ENCODE measurements at regions not wholly inside any gene's neighbourhood (a gene's known extent, or its start where the extent isn't known, plus 50 kb on each side); places are given as distances from the start of the nearest gene placed in this dataset.

DNA sequence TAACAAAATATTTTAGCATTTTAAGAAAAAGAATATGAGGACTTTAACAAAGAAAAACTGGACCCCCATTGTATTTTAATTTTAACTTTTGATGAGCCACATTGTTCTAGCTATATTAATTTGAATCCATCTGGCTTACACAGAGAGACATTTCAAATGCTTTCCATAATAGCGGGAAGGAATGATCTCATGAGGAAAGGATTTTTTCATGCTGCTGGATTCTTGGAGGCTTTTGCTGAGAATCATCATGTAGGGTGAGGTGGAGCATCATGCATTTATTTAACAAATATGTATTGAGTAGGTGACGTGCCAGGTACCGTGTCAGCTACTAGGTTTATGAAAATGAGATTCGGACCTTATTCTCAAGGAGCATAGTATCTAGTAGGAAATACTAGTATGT, 1006.3 kb downstream of the SORCS1 start:
- POLR2A ChIA-PET = no interaction called here
- intact Hi-C loops (cut with micrococcal nuclease) = no loop called here
- Mint-ChIP-seq H3K36me3 (ENCODE audit: low read depth) (no peaks in the 10 kb centered on the region), H3K4me3 (no peak overlapping the region), H3K27ac (no peak overlapping the region), H3K9me3 (peaks cover 12% of the 10 kb centered on the region), H3K4me1 (ENCODE audit: low read depth) (no peaks in the 10 kb centered on the region), H3K27me3 (no peaks in the 10 kb centered on the region)
- ATAC-seq (no peak), DNase-seq (no peak)
- CTCF ChIA-PET = no interaction called here
- TF ChIP-seq, protein P1, sequence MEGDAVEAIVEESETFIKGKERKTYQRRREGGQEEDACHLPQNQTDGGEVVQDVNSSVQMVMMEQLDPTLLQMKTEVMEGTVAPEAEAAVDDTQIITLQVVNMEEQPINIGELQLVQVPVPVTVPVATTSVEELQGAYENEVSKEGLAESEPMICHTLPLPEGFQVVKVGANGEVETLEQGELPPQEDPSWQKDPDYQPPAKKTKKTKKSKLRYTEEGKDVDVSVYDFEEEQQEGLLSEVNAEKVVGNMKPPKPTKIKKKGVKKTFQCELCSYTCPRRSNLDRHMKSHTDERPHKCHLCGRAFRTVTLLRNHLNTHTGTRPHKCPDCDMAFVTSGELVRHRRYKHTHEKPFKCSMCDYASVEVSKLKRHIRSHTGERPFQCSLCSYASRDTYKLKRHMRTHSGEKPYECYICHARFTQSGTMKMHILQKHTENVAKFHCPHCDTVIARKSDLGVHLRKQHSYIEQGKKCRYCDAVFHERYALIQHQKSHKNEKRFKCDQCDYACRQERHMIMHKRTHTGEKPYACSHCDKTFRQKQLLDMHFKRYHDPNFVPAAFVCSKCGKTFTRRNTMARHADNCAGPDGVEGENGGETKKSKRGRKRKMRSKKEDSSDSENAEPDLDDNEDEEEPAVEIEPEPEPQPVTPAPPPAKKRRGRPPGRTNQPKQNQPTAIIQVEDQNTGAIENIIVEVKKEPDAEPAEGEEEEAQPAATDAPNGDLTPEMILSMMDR (IDR thresholded peaks at IDR 0.05) = no peak

DNA sequence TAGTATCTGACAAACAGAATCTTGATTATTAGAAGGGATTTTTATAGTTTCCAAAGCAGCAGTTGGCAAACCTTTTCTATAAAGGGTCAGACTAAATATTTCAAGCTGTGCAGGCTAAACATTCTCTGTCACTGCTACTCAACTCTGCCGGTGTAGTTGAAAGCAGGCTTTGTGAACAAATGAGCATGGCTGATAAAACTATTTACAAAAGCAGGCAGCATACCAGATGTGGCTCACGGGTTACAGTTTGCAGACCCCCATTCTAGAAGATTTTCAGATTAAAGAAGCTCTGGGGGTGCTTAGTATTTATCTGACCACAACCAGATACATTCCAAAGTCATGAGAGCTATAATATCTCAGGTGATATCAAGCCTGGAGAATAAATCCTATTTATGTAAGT, 1017.5 kb downstream of the SORCS1 start:
- ChIA-PET POLR2A (no interaction called here), CTCF (no interaction called here)
- H3K9me3 Mint-ChIP-seq = no peaks in the 10 kb centered on the region
- H3K36me3 Mint-ChIP-seq (ENCODE audit: low read depth) = no peaks in the 10 kb centered on the region
- H3K27ac Mint-ChIP-seq = no peak overlapping the region
- TF ChIP-seq, protein P1 (IDR thresholded peaks at IDR 0.05) = no peak
- no peaks in the 10 kb centered on the region for H3K4me1 Mint-ChIP-seq (ENCODE audit: low read depth)
- ATAC-seq = no peak
- H3K4me3 Mint-ChIP-seq = no peak overlapping the region
- intact Hi-C loops (cut with micrococcal nuclease) = no loop called here
- H3K27me3 Mint-ChIP-seq = no peaks in the 10 kb centered on the region
- DNase-seq = no peak

DNA sequence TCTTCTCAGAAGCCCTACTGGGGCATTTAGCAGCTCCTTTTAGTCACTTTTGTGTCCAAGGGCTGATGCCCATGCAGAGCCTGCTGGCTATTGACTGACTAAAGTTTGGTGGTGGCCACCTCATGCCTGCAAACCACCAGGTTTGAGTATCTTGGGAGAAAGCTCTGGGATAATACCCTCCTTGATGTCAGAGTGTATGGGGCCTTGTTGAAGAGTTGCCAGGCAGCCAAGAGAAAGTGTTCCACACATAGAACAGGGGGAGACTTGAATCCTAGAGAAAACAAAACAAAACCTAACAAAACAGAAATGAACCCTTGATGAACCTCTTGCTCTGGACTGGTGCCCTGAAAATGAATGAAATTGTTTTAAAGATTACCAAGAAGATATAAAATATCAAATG, 1024.6 kb downstream of the SORCS1 start:
- Mint-ChIP-seq H3K4me1 (ENCODE audit: low read depth) (no peaks in the 10 kb centered on the region), H3K4me3 (no peak overlapping the region), H3K9me3 (no peaks in the 10 kb centered on the region), H3K36me3 (ENCODE audit: low read depth) (no peaks in the 10 kb centered on the region), H3K27me3 (no peaks in the 10 kb centered on the region), H3K27ac (no peak overlapping the region)
- ATAC-seq (no peak), DNase-seq (no peak)
- POLR2A ChIA-PET = no interaction called here
- intact Hi-C loops (cut with micrococcal nuclease) = no loop called here
- CTCF ChIA-PET = no interaction called here
- TF ChIP-seq, protein P1 (IDR thresholded peaks at IDR 0.05) = no peak

DNA sequence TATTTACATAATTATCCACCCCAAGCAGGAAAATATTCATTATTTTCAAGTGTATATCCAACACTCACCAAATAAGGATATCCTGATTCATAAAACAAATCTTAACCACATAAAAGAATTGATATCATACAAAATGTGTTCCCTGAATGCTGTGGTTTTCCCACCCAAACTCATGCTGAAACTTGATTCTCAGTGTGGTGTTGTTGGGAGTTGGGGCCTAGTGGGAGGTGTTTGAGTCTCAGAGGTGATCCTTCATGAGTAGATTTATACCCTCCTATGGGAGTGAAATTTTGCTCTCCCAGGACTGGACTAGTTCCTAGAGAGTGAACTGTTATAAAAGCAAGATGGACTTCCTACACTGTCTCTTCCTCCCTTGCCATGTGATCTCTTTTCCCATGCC, 1028.3 kb downstream of the SORCS1 start:
- no peak overlapping the region for H3K4me3 Mint-ChIP-seq
- H3K4me1 Mint-ChIP-seq (ENCODE audit: low read depth) = no peaks in the 10 kb centered on the region
- CTCF ChIA-PET = no interaction called here
- POLR2A ChIA-PET = no interaction called here
- no peak for DNase-seq
- H3K27me3 Mint-ChIP-seq = no peaks in the 10 kb centered on the region
- peaks cover 4% of the 10 kb centered on the region for H3K9me3 Mint-ChIP-seq
- intact Hi-C loops (cut with micrococcal nuclease) = no loop called here
- TF ChIP-seq, protein P1 (IDR thresholded peaks at IDR 0.05) = no peak
- H3K36me3 Mint-ChIP-seq (ENCODE audit: low read depth) = no peaks in the 10 kb centered on the region
- no peak for ATAC-seq
- no peak overlapping the region for H3K27ac Mint-ChIP-seq

DNA sequence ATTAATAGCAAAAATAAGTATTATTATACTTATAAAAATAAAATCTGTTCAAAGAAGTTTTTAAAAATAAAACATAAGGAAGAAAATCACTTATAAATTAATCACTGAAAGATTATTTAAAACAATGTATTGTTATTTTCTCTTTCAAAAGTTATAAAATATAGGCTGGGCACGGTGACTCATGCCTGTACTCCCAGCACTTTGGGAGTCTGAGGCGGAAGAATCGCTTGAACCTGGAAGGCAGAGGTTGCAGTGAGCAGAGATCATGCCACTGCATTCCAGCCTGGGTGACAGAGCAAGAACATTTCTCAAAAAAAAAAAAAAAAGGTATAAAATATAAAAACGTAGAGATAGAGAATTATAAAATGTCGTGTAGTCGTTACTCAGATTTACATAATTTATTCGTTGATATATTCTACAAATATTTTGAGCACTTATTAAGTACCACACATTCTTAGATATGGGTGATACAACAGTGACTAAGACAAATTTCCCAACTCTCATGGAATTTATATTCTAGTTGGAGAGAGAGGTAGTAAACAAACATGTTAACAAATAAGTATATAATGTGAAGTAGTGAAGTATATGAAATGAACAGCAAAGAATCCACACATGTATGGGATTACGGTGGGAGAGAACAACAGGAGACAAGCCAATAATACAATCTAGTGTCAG, 1030.0 kb downstream of the SORCS1 start:
- H3K36me3 Mint-ChIP-seq (ENCODE audit: low read depth) = no peaks in the 10 kb centered on the region
- DNase-seq (no peak), ATAC-seq (no peak)
- H3K4me1 Mint-ChIP-seq (ENCODE audit: low read depth) = no peaks in the 10 kb centered on the region
- H3K27me3 Mint-ChIP-seq = no peaks in the 10 kb centered on the region
- ChIA-PET CTCF (no interaction called here), POLR2A (no interaction called here)
- no peak overlapping the region for H3K27ac Mint-ChIP-seq
- TF ChIP-seq, protein P1 (IDR thresholded peaks at IDR 0.05) = no peak
- H3K9me3 Mint-ChIP-seq = peaks cover 4% of the 10 kb centered on the region
- intact Hi-C loops (cut with micrococcal nuclease) = no loop called here
- no peak overlapping the region for H3K4me3 Mint-ChIP-seq
